Activated CD8-positive, alpha-beta memory T cell treated with anti-CD3 and anti-CD28 coated beads, Interleukin-2, amount 50 U/mL, for 48 hours (primary cell): ENCODE measurements at regions not wholly inside any gene's neighbourhood (a gene's known extent, or its start where the extent isn't known, plus 50 kb on each side); places are given as distances from the start of the nearest gene placed in this dataset.

ENCODE experiments used
- DNase-seq: peaks from one replicate; pipeline ENCODE4 v3.0.0-alpha.2; 2020

GRCh38 chr19:5392486-5392885, 51.9 kb upstream of the PTPRS start:
- no peak for DNase-seq

GRCh38 chr19:5393088-5393487, 52.5 kb upstream of the PTPRS start:
- DNase-seq = no peak

GRCh38 chr19:5394551-5395505, 54.2 kb upstream of the PTPRS start:
- no peak for DNase-seq

GRCh38 chr19:5395556-5395955, 54.9 kb upstream of the PTPRS start:
- DNase-seq = no peak

GRCh38 chr19:5396096-5396939, 55.7 kb upstream of the PTPRS start:
- DNase-seq = no peak

- DNase-seq = no peak
Observed at GRCh38 chr19:5396963-5397362, 56.4 kb upstream of the PTPRS start.

- DNase-seq = no peak
Observed at GRCh38 chr19:5397804-5398692, 57.2 kb upstream of the ZNRF4 start.

- no peak for DNase-seq
Observed at GRCh38 chr19:5398693-5399057, 56.5 kb upstream of the ZNRF4 start.

GRCh38 chr19:5403968-5404640, 51.1 kb upstream of the ZNRF4 start:
- DNase-seq = peak; percentile 87
